Progenitor cell of endocrine pancreas (in vitro differentiated cells): ENCODE measurements at regions not wholly inside any gene's neighbourhood (a gene's known extent, or its start where the extent isn't known, plus 50 kb on each side); places are given as distances from the start of the nearest gene placed in this dataset.

Experiments used
- DNase-seq: peaks from one replicate; pipeline ENCODE4 v3.0.0; 2021; ENCODE audit warnings: low spot score; ENCODE audit not compliant: unreplicated experiment
- H3K27ac Mint-ChIP-seq: 2 replicates; pipeline ENCODE4 v1.8.0; 2021; ENCODE audit warnings: mild to moderate bottlenecking, moderate library complexity, mixed read lengths
- H3K27me3 Mint-ChIP-seq: 2 replicates; pipeline ENCODE4 v1.8.0; 2021; ENCODE audit warnings: mixed read lengths
- H3K36me3 Mint-ChIP-seq: 2 replicates; pipeline ENCODE4 v1.8.0; 2022; ENCODE audit warnings: mixed read lengths; ENCODE audit not compliant: insufficient read depth
- H3K4me1 Mint-ChIP-seq: 2 replicates; pipeline ENCODE4 v1.8.0; 2021; ENCODE audit warnings: low read depth, mixed read lengths
- H3K4me3 Mint-ChIP-seq: 2 replicates; pipeline ENCODE4 v1.8.0; 2021; ENCODE audit warnings: low read depth, mild to moderate bottlenecking, moderate library complexity, mixed read lengths
- H3K9me3 Mint-ChIP-seq: 2 replicates; pipeline ENCODE4 v1.8.0; 2021; ENCODE audit warnings: low read depth, mixed read lengths
- CTCF ChIP-seq: fragments of 200-600 bp; sonication (generic); IDR thresholded peaks from one replicate; pipeline ENCODE4 v1.5.0; 2021; ENCODE audit warnings: antibody characterized with exemption, mild to moderate bottlenecking; ENCODE audit not compliant: unreplicated experiment

- no peak overlapping the region for H3K4me3 Mint-ChIP-seq
- H3K9me3 Mint-ChIP-seq, result no peaks in the 10 kb centered on the region
- no peak for TF ChIP-seq CTCF
- H3K27ac Mint-ChIP-seq, result no peak overlapping the region
- H3K27me3 Mint-ChIP-seq, result peaks cover 66% of the 10 kb centered on the region
- H3K36me3 Mint-ChIP-seq, result no peaks in the 10 kb centered on the region
- peaks cover 30% of the 10 kb centered on the region for H3K4me1 Mint-ChIP-seq
- no peak for DNase-seq
Measured at GRCh38 chr2:15730545-15731212, 139.0 kb downstream of the DDX1 start.

- Mint-ChIP-seq H3K36me3 (no peaks in the 10 kb centered on the region), H3K9me3 (no peaks in the 10 kb centered on the region), H3K27ac (no peak overlapping the region), H3K4me3 (no peak overlapping the region), H3K4me1 (peaks cover 32% of the 10 kb centered on the region), H3K27me3 (peaks cover 63% of the 10 kb centered on the region)
- no peak for DNase-seq
- TF ChIP-seq CTCF, result no peak
Measured at GRCh38 chr2:15731213-15731888, 139.7 kb downstream of the DDX1 start.

GRCh38 chr2:15731889-15732271, 140.2 kb downstream of the DDX1 start:
- no peaks in the 10 kb centered on the region for H3K36me3 Mint-ChIP-seq
- no peak overlapping the region for H3K4me3 Mint-ChIP-seq
- TF ChIP-seq CTCF, result no peak
- DNase-seq, result no peak
- no peaks in the 10 kb centered on the region for H3K9me3 Mint-ChIP-seq
- H3K27me3 Mint-ChIP-seq, result peaks cover 59% of the 10 kb centered on the region
- H3K27ac Mint-ChIP-seq, result no peak overlapping the region
- H3K4me1 Mint-ChIP-seq, result peaks cover 32% of the 10 kb centered on the region

GRCh38 chr2:15732341-15733077, 140.8 kb downstream of the DDX1 start:
- no peaks in the 10 kb centered on the region for H3K36me3 Mint-ChIP-seq
- no peak overlapping the region for H3K4me3 Mint-ChIP-seq
- no peak for DNase-seq
- no peak overlapping the region for H3K27ac Mint-ChIP-seq
- no peak for TF ChIP-seq CTCF
- H3K27me3 Mint-ChIP-seq, result peaks cover 60% of the 10 kb centered on the region
- H3K4me1 Mint-ChIP-seq, result peaks cover 32% of the 10 kb centered on the region
- no peaks in the 10 kb centered on the region for H3K9me3 Mint-ChIP-seq

GRCh38 chr2:15733867-15734673, 142.4 kb downstream of the DDX1 start:
- H3K4me3 Mint-ChIP-seq, result no peak overlapping the region
- no peak overlapping the region for H3K27ac Mint-ChIP-seq
- peaks cover 27% of the 10 kb centered on the region for H3K4me1 Mint-ChIP-seq
- no peak for DNase-seq
- H3K36me3 Mint-ChIP-seq, result no peaks in the 10 kb centered on the region
- no peak for TF ChIP-seq CTCF
- peaks cover 54% of the 10 kb centered on the region for H3K27me3 Mint-ChIP-seq
- no peaks in the 10 kb centered on the region for H3K9me3 Mint-ChIP-seq
